ENCODE measurements at regions not wholly inside any gene's neighbourhood (a gene's known extent, or its start where the extent isn't known, plus 50 kb on each side); places are given as distances from the start of the nearest gene placed in this dataset.

DNA sequence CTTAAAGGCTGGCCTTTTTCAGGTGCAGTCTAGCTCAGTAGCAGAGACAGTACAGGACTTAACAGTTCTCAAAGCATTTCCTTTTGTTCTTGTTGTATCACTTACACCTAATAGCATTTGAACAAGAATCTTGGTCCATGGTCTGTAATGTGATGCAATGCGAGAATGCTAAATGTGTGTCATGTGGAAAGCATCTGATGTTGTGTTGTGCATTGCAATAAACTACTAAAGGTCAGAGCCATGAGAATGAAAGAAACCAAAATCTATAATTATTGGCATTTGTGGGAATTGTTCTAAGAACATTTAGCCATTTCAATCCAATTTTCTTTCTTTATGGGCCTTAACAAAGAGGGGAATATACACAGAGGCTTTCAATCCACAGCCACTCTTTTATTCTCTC is 324.5 kb upstream of the ROBO2 start:
- DNase-seq (ENCODE audit: low spot score in 2 of 2) = no peak
- H3K36me3 ChIP-seq = no peaks in the 10 kb centered on the region
- no peaks in the 10 kb centered on the region for H3K9me3 ChIP-seq
- no peaks in the 10 kb centered on the region for H3K4me1 ChIP-seq
- TF ChIP-seq CTCF (IDR thresholded peaks at IDR 0.05) = no peak
- TF ChIP-seq POLR2A (IDR thresholded peaks at IDR 0.05) = no peak
- no peak for TF ChIP-seq POLR2AphosphoS5 (IDR thresholded peaks at IDR 0.05)
- no peaks in the 10 kb centered on the region for H3K27me3 ChIP-seq
- intact Hi-C loops (cut with DNase I; ENCODE audit: low total_unique reads) = no loop called here
- H3K4me3 ChIP-seq = no peak overlapping the region
- H3K27ac ChIP-seq = no peak overlapping the region

DNA sequence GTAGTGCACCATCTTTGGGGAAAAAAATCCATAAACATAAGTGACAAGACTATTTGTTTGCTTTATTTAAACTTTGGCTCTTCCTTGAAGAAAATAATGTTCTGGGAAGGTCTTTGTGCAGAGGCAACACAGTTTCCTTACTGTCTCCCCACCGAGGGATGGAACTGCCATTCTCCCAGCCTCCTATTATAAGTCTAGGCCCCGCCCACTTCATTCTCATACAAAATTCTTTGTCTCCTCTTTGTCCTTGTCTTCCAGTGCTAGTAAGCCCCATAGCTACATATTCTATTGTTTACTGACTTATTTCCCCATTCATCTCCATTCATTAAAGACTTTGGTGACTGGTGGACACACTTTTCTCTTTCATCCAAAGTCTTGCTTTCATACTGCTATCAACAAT is 316.5 kb upstream of the ROBO2 start:
- no peak for DNase-seq (ENCODE audit: low spot score in 2 of 2)
- no peaks in the 10 kb centered on the region for H3K9me3 ChIP-seq
- no peaks in the 10 kb centered on the region for H3K4me1 ChIP-seq
- TF ChIP-seq CTCF (IDR thresholded peaks at IDR 0.05) (no peak), POLR2AphosphoS5 (IDR thresholded peaks at IDR 0.05) (no peak), POLR2A (IDR thresholded peaks at IDR 0.05) (no peak)
- no peak overlapping the region for H3K4me3 ChIP-seq
- H3K36me3 ChIP-seq = no peaks in the 10 kb centered on the region
- no peak overlapping the region for H3K27ac ChIP-seq
- no peaks in the 10 kb centered on the region for H3K27me3 ChIP-seq
- intact Hi-C loops (cut with DNase I; ENCODE audit: low total_unique reads) = no loop called here

GRCh38 chr3:76724075-76724474 is 315.8 kb upstream of the ROBO2 start:
- Histone ChIP-seq H3K9me3 (no peaks in the 10 kb centered on the region), H3K4me3 (no peak overlapping the region), H3K27me3 (no peaks in the 10 kb centered on the region), H3K27ac (no peak overlapping the region), H3K4me1 (no peaks in the 10 kb centered on the region), H3K36me3 (no peaks in the 10 kb centered on the region)
- DNase-seq (ENCODE audit: low spot score in 2 of 2) = no peak
- intact Hi-C loops (cut with DNase I; ENCODE audit: low total_unique reads) = no loop called here
- TF ChIP-seq CTCF (IDR thresholded peaks at IDR 0.05) (no peak), POLR2AphosphoS5 (IDR thresholded peaks at IDR 0.05) (no peak), POLR2A (IDR thresholded peaks at IDR 0.05) (no peak)

- no peak for DNase-seq (ENCODE audit: low spot score in 2 of 2)
- Histone ChIP-seq H3K4me1 (no peaks in the 10 kb centered on the region), H3K27me3 (no peaks in the 10 kb centered on the region), H3K9me3 (no peaks in the 10 kb centered on the region), H3K27ac (no peak overlapping the region), H3K4me3 (no peak overlapping the region), H3K36me3 (no peaks in the 10 kb centered on the region)
- intact Hi-C loops (cut with DNase I; ENCODE audit: low total_unique reads) = no loop called here
- TF ChIP-seq POLR2A (IDR thresholded peaks at IDR 0.05) = no peak
- TF ChIP-seq CTCF (IDR thresholded peaks at IDR 0.05) = no peak
- no peak for TF ChIP-seq POLR2AphosphoS5 (IDR thresholded peaks at IDR 0.05)
Measured at GRCh38 chr3:76724706-76725105, 315.2 kb upstream of the ROBO2 start.

GRCh38 chr3:76726034-76726433 is 313.9 kb upstream of the ROBO2 start:
- Histone ChIP-seq H3K27me3 (no peaks in the 10 kb centered on the region), H3K9me3 (no peaks in the 10 kb centered on the region), H3K4me1 (no peaks in the 10 kb centered on the region), H3K27ac (no peak overlapping the region), H3K4me3 (no peak overlapping the region), H3K36me3 (no peaks in the 10 kb centered on the region)
- intact Hi-C loops (cut with DNase I; ENCODE audit: low total_unique reads) = no loop called here
- TF ChIP-seq POLR2A (IDR thresholded peaks at IDR 0.05) (no peak), POLR2AphosphoS5 (IDR thresholded peaks at IDR 0.05) (no peak), CTCF (IDR thresholded peaks at IDR 0.05) (no peak)
- no peak for DNase-seq (ENCODE audit: low spot score in 2 of 2)

Data from breast epithelium (tissue), 4 donors.